ENCODE measurements at regions not wholly inside any gene's neighbourhood (a gene's known extent, or its start where the extent isn't known, plus 50 kb on each side); places are given as distances from the start of the nearest gene placed in this dataset.
"Not testable (repeated sequence)": the region's sequence is repeated elsewhere in the genome, so short reads cannot be mapped to it uniquely, and the experiment has no call there.

- peak in 1 of 2 experiments; percentile 28 for TF ChIP-seq CTCF (IDR thresholded peaks at IDR 0.05)
- DNase-seq, result no peak
- H3K27ac ChIP-seq, result no peak overlapping the region
- intact Hi-C loops (cut with DNase I; ENCODE audit: low total_unique reads), result loop anchor here (5.0 kb wide), 1 partner anchor 296 kb away; no protein-coding TSS in a partner anchor
- no peaks in the 10 kb centered on the region for H3K36me3 ChIP-seq
- H3K27me3 ChIP-seq, result no peaks in the 10 kb centered on the region
- no peaks in the 10 kb centered on the region for H3K9me3 ChIP-seq
- no peak overlapping the region for H3K4me3 ChIP-seq
- H3K4me1 ChIP-seq, result no peaks in the 10 kb centered on the region
These were observed 78.1 kb downstream of the BMP15 start for GRCh38 chrX:50988649-50989048.

- no peaks in the 10 kb centered on the region for H3K9me3 ChIP-seq
- no peak overlapping the region for H3K4me3 ChIP-seq
- DNase-seq, result no peak
- no peaks in the 10 kb centered on the region for H3K27me3 ChIP-seq
- no peak for TF ChIP-seq CTCF (IDR thresholded peaks at IDR 0.05)
- H3K4me1 ChIP-seq, result no peaks in the 10 kb centered on the region
- no peak overlapping the region for H3K27ac ChIP-seq
- no peaks in the 10 kb centered on the region for H3K36me3 ChIP-seq
- intact Hi-C loops (cut with DNase I; ENCODE audit: low total_unique reads), result no loop called here
These were observed 86.4 kb downstream of the BMP15 start for GRCh38 chrX:50996930-50997329.

GRCh38 chrX:51000384-51000783, 89.8 kb downstream of the BMP15 start:
- intact Hi-C loops (cut with DNase I; ENCODE audit: low total_unique reads); H3K9me3 ChIP-seq; DNase-seq; H3K4me3 ChIP-seq; H3K4me1 ChIP-seq; H3K27ac ChIP-seq; H3K27me3 ChIP-seq; H3K36me3 ChIP-seq: not testable (repeated sequence)

GRCh38 chrX:51001733-51002632, 91.4 kb downstream of the BMP15 start:
- H3K27me3 ChIP-seq; H3K9me3 ChIP-seq; intact Hi-C loops (cut with DNase I; ENCODE audit: low total_unique reads); H3K4me3 ChIP-seq; H3K27ac ChIP-seq; H3K4me1 ChIP-seq; H3K36me3 ChIP-seq: not testable (repeated sequence)
- DNase-seq, result peak in 1 of 2 donors; percentile 43

GRCh38 chrX:51006064-51006463, 95.5 kb downstream of the BMP15 start:
- DNase-seq, result no peak
- H3K9me3 ChIP-seq, result no peaks in the 10 kb centered on the region
- TF ChIP-seq CTCF (IDR thresholded peaks at IDR 0.05), result no peak
- no peaks in the 10 kb centered on the region for H3K4me1 ChIP-seq
- intact Hi-C loops (cut with DNase I; ENCODE audit: low total_unique reads), result no loop called here
- no peak overlapping the region for H3K4me3 ChIP-seq
- no peaks in the 10 kb centered on the region for H3K36me3 ChIP-seq
- H3K27ac ChIP-seq, result no peak overlapping the region
- H3K27me3 ChIP-seq, result no peaks in the 10 kb centered on the region

GRCh38 chrX:51024106-51024696, 113.7 kb downstream of the BMP15 start:
- no peaks in the 10 kb centered on the region for H3K36me3 ChIP-seq
- no peaks in the 10 kb centered on the region for H3K9me3 ChIP-seq
- intact Hi-C loops (cut with DNase I; ENCODE audit: low total_unique reads), result no loop called here
- H3K27ac ChIP-seq, result no peak overlapping the region
- no peaks in the 10 kb centered on the region for H3K4me1 ChIP-seq
- no peaks in the 10 kb centered on the region for H3K27me3 ChIP-seq
- TF ChIP-seq CTCF (IDR thresholded peaks at IDR 0.05), result no peak
- no peak for DNase-seq
- H3K4me3 ChIP-seq, result no peak overlapping the region

All from tibial artery (tissue), 4 donors.